ENCODE measurements at regions not wholly inside any gene's neighbourhood (a gene's known extent, or its start where the extent isn't known, plus 50 kb on each side); places are given as distances from the start of the nearest gene placed in this dataset.

DNA sequence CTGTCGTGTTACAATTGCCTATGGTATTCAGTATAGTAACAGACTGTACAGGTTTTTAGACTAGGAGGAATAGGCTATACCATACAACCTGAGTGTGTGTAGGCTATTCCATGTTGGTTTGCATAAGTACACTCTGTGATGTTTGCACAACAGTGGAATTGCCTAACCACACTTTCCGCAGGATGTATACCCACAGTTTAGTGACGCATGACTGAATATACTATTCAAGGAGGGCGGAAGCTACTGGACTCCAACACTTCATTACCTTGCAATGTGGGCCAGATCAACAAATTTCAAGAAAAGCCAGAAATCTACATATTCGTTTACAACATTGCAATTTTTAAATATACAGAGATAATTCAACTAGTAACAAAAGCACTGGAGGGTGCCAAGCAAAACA is 317.2 kb downstream of the PDGFC start:
- DNase-seq (ENCODE audit: low spot score): no peak

DNA sequence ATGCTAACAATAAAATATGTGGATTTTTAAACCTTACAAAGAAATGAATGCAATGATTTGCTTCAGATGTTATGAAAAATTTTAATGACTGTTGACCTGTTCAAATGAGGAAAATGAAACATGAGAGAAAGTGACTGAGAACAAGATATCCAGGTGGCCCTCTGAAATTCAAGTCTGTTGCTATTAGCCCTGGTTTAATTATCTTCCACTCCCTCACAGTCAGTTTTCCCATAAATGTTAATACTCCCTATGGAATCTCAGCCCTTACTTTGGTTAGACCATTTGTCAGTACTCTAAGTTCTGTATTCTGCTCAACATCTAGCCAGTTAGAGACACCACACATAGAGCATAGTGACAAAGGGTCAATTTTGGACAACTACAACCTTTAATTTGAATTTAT is 327.8 kb downstream of the PDGFC start:
- no peak for DNase-seq (ENCODE audit: low spot score)

GRCh38 chr4:156642161-156642560 is 329.4 kb downstream of the PDGFC start:
- DNase-seq (ENCODE audit: low spot score): no peak

- no peak for DNase-seq (ENCODE audit: low spot score)
Measured at GRCh38 chr4:156638925-156639605, 332.5 kb downstream of the PDGFC start.

- no peak for DNase-seq (ENCODE audit: low spot score)
Measured at GRCh38 chr4:156638334-156638733, 333.3 kb downstream of the PDGFC start.

GRCh38 chr4:156636381-156636780 is 335.2 kb downstream of the PDGFC start:
- no peak for DNase-seq (ENCODE audit: low spot score)

DNA sequence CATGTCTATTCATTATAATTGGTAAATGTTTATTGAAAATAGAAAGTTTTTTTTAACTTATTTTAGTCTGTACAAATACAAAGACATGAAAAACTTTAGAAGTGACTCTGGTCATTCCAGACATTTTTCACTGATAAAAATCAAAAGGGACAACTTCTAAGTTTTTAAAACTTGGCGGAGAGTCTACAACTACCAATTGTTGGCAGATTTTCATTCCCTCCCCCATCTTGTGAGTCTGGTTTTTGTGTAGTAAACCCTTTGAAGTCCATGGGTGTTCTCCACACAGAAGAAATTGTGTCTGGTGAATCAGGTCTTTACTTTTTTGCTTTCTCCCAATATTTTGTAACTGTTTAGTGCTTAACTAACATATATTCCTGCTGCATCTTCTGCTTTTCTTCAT is 336.5 kb downstream of the PDGFC start:
- DNase-seq (ENCODE audit: low spot score): no peak

- DNase-seq (ENCODE audit: low spot score): no peak
Measured at GRCh38 chr4:156634612-156635011, 337.0 kb downstream of the PDGFC start.

DNA sequence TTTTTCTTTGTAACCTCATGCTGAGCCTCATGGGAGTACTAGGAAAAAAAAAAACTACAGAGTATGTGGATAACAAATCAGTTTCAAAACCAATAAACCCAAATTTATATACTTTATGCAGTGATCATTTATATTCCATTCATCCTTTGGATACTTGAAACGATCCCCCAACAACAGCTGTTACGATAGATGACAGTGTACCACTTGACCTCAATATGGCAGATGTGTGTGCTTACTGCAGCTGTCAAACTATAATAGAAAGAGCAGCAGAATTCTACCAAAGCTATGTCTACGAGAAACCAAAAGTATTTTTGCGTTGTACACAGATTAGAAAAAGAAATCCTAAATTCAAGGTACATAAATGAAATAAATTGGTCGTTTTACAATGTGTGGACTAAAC is 337.8 kb downstream of the PDGFC start:
- DNase-seq (ENCODE audit: low spot score): no peak

- no peak for DNase-seq (ENCODE audit: low spot score)
Measured at GRCh38 chr4:156628858-156629257, 342.7 kb downstream of the PDGFC start.

- DNase-seq (ENCODE audit: low spot score): no peak
Measured at GRCh38 chr4:156623376-156623775, 348.2 kb downstream of the PDGFC start.

DNA sequence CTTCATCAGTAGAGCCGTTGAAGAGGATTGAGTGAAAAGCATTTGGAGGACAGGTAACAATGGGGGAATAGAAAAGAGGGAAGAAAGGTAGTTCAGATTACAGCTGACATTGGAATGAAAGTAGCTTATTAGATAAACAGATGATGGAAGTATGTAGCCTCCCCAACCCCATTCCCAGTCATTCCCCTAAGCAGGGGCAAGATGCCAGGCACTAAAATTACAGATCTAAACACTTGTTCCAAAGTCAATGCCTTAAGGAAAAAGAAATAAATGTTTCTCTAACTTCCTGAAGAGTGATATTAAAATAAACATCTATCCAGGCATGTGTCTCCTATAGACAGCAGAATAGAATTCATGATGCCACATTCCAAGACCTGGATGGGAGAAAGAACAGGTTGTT is 350.8 kb downstream of the PDGFC start:
- DNase-seq (ENCODE audit: low spot score): no peak

GRCh38 chr4:156619154-156619934 is 352.3 kb downstream of the PDGFC start:
- no peak for DNase-seq (ENCODE audit: low spot score)

DNA sequence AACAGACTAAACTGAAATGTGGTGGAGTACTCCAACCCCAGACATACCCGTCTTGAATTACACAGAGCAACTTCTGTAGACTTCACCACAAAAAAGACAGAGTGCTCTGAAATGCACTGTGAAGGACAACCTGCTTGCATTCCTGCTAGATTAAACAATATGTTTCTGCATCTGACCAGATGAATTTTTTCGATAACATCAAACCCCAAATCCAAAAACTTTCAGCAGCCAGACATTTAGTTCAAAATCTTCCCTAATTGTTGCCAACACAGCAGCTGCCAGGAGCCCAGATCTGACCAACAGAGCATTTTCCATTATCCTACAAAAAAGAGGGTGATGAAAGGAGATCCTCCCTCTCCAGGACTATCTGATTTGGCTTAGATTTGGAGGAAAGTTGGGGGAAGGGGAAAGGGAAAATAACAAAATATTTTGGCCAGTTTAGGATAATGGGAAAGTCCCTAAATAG is 356.5 kb downstream of the PDGFC start:
- DNase-seq (ENCODE audit: low spot score): no peak

GRCh38 chr4:156614536-156614935 is 357.1 kb downstream of the PDGFC start:
- no peak for DNase-seq (ENCODE audit: low spot score)

DNA sequence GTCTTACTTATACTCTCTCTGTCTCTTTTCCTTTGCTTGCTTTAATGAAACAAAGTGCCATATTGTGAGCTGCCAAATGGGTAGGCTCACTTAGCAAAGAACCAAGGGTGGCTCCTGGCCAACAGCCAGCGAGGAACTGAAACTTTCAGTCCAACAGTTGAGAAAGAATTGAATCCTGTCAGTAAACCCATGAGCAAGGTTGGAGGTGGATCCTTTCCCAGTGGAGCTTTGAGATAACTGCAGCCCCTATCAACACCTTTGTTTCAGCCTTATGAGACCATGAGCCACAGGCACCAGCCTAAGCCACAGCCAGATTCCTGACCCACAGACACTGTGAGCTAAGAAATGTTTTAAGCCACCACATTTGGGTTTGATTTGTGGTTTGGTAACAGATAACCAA is 362.2 kb downstream of the PDGFC start:
- no peak for DNase-seq (ENCODE audit: low spot score)

- no peak for DNase-seq (ENCODE audit: low spot score)
Measured at GRCh38 chr4:156608651-156609050, 362.9 kb downstream of the PDGFC start.

GRCh38 chr4:156607478-156607857 is 364.1 kb downstream of the PDGFC start:
- no peak for DNase-seq (ENCODE audit: low spot score)

- DNase-seq (ENCODE audit: low spot score): no peak
Measured at GRCh38 chr4:156606554-156607477, 364.8 kb downstream of the PDGFC start.

- no peak for DNase-seq (ENCODE audit: low spot score)
Measured at GRCh38 chr4:156598138-156598681, 373.4 kb downstream of the PDGFC start.

DNA sequence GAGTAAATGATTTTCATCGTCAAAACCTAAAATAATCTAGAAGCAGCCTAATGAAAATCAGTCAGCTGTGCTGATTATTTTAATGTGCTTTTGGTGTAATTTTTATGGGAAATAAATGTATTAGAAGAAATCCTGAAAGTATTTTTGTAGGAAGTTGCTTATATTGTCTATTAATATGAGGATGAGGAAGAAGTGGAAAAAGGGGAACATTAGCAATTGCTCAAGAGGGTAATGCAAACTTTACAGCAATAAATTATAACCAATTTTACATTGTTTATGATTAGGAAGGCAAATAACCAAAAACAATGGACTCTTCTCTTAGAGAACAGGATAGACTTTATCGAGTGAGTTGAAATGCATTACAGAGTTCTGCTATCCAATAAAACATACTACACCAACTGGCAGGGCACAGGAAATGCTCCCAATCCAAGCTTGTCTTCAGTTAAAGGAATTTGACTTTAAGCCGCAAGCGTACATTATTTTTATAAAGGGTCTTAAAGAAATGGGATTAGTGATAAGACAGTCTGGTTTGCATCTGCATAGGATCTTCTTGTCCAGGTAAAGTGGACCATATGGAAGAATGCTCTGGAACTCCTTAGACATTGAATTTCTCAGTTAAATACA is 374.8 kb downstream of the PDGFC start:
- no peak for DNase-seq (ENCODE audit: low spot score)

DNA sequence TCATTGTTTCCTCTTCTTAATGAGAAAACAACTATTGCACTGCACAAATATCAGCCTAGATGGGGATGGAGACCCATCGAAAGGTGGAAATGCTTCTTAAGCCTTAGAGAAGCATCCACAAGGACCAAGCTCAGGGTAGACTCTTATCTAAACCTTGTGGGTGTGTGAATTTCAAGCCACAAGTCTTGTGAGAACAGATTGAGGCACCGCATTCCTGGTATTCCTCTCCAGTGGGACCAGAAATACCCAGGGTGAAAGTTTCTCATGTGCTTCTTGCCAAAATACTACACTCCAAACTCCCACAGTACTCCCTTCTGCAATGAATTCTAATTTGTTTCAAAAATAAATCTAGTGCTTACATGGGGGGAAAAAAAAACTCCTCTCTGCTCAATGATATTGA is 375.6 kb downstream of the PDGFC start:
- DNase-seq (ENCODE audit: low spot score): no peak

All from mucosa of gallbladder (tissue), 1 donor.